Testis (tissue), 2 donors: ENCODE measurements at regions not wholly inside any gene's neighbourhood (a gene's known extent, or its start where the extent isn't known, plus 50 kb on each side); places are given as distances from the start of the nearest gene placed in this dataset.

Experiments
- DNase-seq: peaks from one replicate; pipeline ENCODE4 v3.0.0-alpha.2; 2019
- H3K27ac ChIP-seq, 2 donors: fragments of 200-600 bp; sonication (generic); one replicate each; pipeline ENCODE4 v1.5.1; 2019
- H3K27me3 ChIP-seq: fragments of 200-600 bp; sonication (generic); one replicate; pipeline ENCODE4 v1.5.1; 2019
- H3K36me3 ChIP-seq: fragments of 200-600 bp; sonication (generic); one replicate; pipeline ENCODE4 v1.5.1; 2017; ENCODE audit warnings: low read depth; ENCODE audit errors: missing control alignments
- H3K4me1 ChIP-seq: fragments of 200-600 bp; sonication (generic); one replicate; pipeline ENCODE4 v1.5.1; 2019
- H3K4me3 ChIP-seq, 2 donors: fragments of 200-600 bp; sonication (generic); one replicate each; pipeline ENCODE4 v1.5.1; 2017 to 2019
- H3K9me3 ChIP-seq: fragments of 200-600 bp; sonication (generic); one replicate; pipeline ENCODE4 v1.5.1; 2017
- CTCF ChIP-seq, 3 experiments: fragments of 450-650 bp in 2 of 3; fragments of 200-600 bp in 1 of 3; sonication (generic) in 1 of 3; IDR thresholded peaks; one replicate each; pipeline ENCODE4 v1.5.1; 2016 to 2019; ENCODE audit warnings: antibody characterized with exemption in 3 of 3, mild to moderate bottlenecking in 2 of 3, moderate library complexity in 1 of 3
- POLR2A ChIP-seq: fragments of 450-650 bp; IDR thresholded peaks from one replicate; pipeline ENCODE4 v1.6.1; 2017; ENCODE audit warnings: antibody characterized with exemption, mild to moderate bottlenecking, moderate library complexity
- WGBS, 2 donors: methylation state at CpG; one replicate each; pipeline ENCODE4 v1.1.5; 2018; 5-methylcytosine and 5-hydroxymethylcytosine counted together
- intact Hi-C: fragments of 100-400 bp; cut with DNase I; formaldehyde crosslinking; loops from one replicate; pipeline ENCODE4 v1.15.1; 2023; ENCODE audit warnings: low total_unique reads

GRCh38 chr2:118240276-118240675 lies 152.0 kb downstream of the INSIG2 start:
- 90 to 94% methylated on average over 2 of the region's 2 CpGs for WGBS, 2 donors
- TF ChIP-seq POLR2A: no peak
- no peak for TF ChIP-seq CTCF (IDR thresholded peaks at IDR 0.05)
- no peaks in the 10 kb centered on the region for H3K36me3 ChIP-seq
- no peaks in the 10 kb centered on the region for H3K9me3 ChIP-seq
- H3K27ac ChIP-seq: no peak overlapping the region
- intact Hi-C loops: no loop called here
- no peak for DNase-seq
- no peaks in the 10 kb centered on the region for H3K4me1 ChIP-seq
- no peak overlapping the region for H3K4me3 ChIP-seq
- H3K27me3 ChIP-seq: no peaks in the 10 kb centered on the region

- H3K36me3 ChIP-seq: no peaks in the 10 kb centered on the region
- WGBS, 2 donors: 92 to 95% methylated on average over 5 of the region's 5 CpGs
- no peak overlapping the region for H3K27ac ChIP-seq
- H3K4me1 ChIP-seq: no peaks in the 10 kb centered on the region
- intact Hi-C loops: no loop called here
- H3K4me3 ChIP-seq: no peak overlapping the region
- DNase-seq: no peak
- H3K9me3 ChIP-seq: no peaks in the 10 kb centered on the region
- no peak for TF ChIP-seq CTCF (IDR thresholded peaks at IDR 0.05)
- no peak for TF ChIP-seq POLR2A
- no peaks in the 10 kb centered on the region for H3K27me3 ChIP-seq
Observed at GRCh38 chr2:118239284-118239683, 151.0 kb downstream of the INSIG2 start.

- no peak for DNase-seq
- Histone ChIP-seq H3K27me3 (no peaks in the 10 kb centered on the region), H3K9me3 (no peaks in the 10 kb centered on the region), H3K4me3 (no peak overlapping the region), H3K27ac (no peak overlapping the region), H3K4me1 (no peaks in the 10 kb centered on the region), H3K36me3 (no peaks in the 10 kb centered on the region)
- intact Hi-C loops: no loop called here
- TF ChIP-seq CTCF (IDR thresholded peaks at IDR 0.05) (no peak), POLR2A (no peak)
Observed at GRCh38 chr2:118237451-118237850, 149.2 kb downstream of the INSIG2 start.

GRCh38 chr2:118232796-118233195 lies 144.5 kb downstream of the INSIG2 start:
- intact Hi-C loops: no loop called here
- no peaks in the 10 kb centered on the region for H3K4me1 ChIP-seq
- no peaks in the 10 kb centered on the region for H3K9me3 ChIP-seq
- no peaks in the 10 kb centered on the region for H3K36me3 ChIP-seq
- H3K27ac ChIP-seq: no peak overlapping the region
- H3K4me3 ChIP-seq: no peak overlapping the region
- H3K27me3 ChIP-seq: no peaks in the 10 kb centered on the region
- TF ChIP-seq CTCF (IDR thresholded peaks at IDR 0.05): no peak
- TF ChIP-seq POLR2A: no peak
- WGBS, 2 donors: 60 to 64% methylated on average over 9 of the region's 9 CpGs
- no peak for DNase-seq

GRCh38 chr2:118232391-118232790 lies 144.1 kb downstream of the INSIG2 start:
- DNase-seq: no peak
- 75 to 84% methylated on average over 3 of the region's 3 CpGs for WGBS, 2 donors
- intact Hi-C loops: no loop called here
- Histone ChIP-seq H3K27me3 (no peaks in the 10 kb centered on the region), H3K4me3 (no peak overlapping the region), H3K4me1 (no peaks in the 10 kb centered on the region), H3K36me3 (no peaks in the 10 kb centered on the region), H3K27ac (no peak overlapping the region), H3K9me3 (no peaks in the 10 kb centered on the region)
- no peak for TF ChIP-seq POLR2A
- TF ChIP-seq CTCF (IDR thresholded peaks at IDR 0.05): no peak
